ENCODE measurements at regions not wholly inside any gene's neighbourhood (a gene's known extent, or its start where the extent isn't known, plus 50 kb on each side); places are given as distances from the start of the nearest gene placed in this dataset.
A peak's percentile ranks its signal among the peaks of the same experiment; 100 is the strongest.

DNA sequence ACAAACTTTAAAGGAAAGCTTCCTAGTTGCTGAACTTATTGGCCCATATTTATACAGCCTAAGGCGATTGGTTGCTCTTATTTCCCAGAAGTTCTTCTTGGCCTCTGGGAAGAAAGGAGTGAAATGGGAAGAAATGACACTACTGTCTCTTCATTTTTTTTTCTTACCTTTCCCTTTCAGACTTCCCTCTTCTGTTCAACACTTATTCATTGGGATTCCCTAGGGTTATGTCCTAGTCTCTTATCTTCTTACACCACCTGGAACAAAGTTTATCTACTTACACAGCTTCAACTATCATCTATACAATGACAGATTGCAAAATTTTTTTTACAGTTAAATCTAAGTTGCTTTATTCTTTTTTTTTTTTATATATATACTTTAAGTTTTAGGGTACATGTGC lies 68.0 kb downstream of the SNX12 start:
- DNase-seq (ENCODE audit: low read depth): no peak
- H3K4me3 ChIP-seq (ENCODE audit: low read depth, low read length): no peak overlapping the region

GRCh38 chrX:70998411-70999027 lies 67.6 kb upstream of the SLC7A3 start:
- peak; percentile 42 for TF ChIP-seq CTCF (IDR thresholded peaks at IDR 0.05; ENCODE audit: insufficient read depth, low read depth, low read length)
- H3K4me3 ChIP-seq (ENCODE audit: low read depth, low read length): no peak overlapping the region
- DNase-seq (ENCODE audit: low read depth): peak; percentile 49

More for the DNA sequence above, 68.0 kb downstream of the SNX12 start:
- no peak for TF ChIP-seq CTCF (IDR thresholded peaks at IDR 0.05; ENCODE audit: insufficient read depth, low read depth, low read length)

DNA sequence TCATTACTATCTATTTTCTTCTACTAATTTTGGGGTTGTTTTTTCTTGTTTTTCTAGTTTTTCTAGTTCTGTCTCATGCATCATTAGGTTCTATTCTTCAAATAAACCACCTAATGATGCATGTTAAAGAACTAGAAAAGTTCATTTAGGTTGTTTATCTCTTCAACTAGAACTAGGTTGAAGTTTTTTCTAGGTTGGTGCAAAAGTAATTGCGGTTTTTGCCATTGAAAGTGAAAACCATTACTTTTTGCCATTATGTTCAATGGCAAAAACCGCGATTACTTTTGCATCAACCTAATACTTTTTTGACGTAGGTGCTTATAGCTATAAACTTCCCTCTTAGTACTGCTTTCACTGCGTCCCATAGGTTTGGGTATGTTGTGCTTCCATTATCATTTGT lies 64.4 kb upstream of the SLC7A3 start:
- DNase-seq (ENCODE audit: low read depth): no peak
- no peak for TF ChIP-seq CTCF (IDR thresholded peaks at IDR 0.05; ENCODE audit: insufficient read depth, low read depth, low read length)
- H3K4me3 ChIP-seq (ENCODE audit: low read depth, low read length): no peak overlapping the region

DNA sequence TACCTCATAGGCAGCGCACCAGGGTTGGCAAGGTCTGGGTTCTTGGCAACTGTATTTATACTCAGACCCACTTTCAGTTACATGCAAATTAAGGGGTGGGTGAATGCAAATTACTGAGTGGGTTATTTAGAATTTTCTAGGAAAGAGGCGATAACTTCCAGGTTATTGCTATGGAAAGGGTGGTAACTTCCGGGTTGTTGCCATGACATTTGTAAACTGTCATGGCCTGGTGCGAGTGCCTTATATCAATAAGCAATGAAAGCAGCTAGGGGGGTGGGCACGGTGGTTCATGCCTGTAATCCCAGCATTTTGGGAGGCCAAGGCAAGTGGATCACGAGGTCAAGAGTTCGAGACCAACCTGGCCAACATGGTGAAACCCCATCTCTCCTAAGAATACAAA lies 57.5 kb upstream of the SLC7A3 start:
- H3K4me3 ChIP-seq (ENCODE audit: low read depth, low read length): no peak overlapping the region
- no peak for DNase-seq (ENCODE audit: low read depth)
- TF ChIP-seq CTCF (IDR thresholded peaks at IDR 0.05; ENCODE audit: insufficient read depth, low read depth, low read length): no peak

Data from fibroblast of villous mesenchyme (primary cell).